Ureter (tissue), 1 donor: ENCODE measurements at regions not wholly inside any gene's neighbourhood (a gene's known extent, or its start where the extent isn't known, plus 50 kb on each side); places are given as distances from the start of the nearest gene placed in this dataset.

Source experiments
- DNase-seq: peaks from one replicate; pipeline ENCODE4 v3.0.0-alpha.2; 2020; ENCODE audit warnings: low spot score
- donor health status: DM: yes; HTN: yes; CAD: no.

- no peak for DNase-seq
These were observed 54.2 kb upstream of the MYCBP2 start for GRCh38 chr13:77381059-77381458.

GRCh38 chr13:77379508-77379907 is 52.6 kb upstream of the MYCBP2 start:
- no peak for DNase-seq

GRCh38 chr13:77378662-77379061 is 51.8 kb upstream of the MYCBP2 start:
- no peak for DNase-seq

- DNase-seq: no peak
These were observed 50.1 kb upstream of the MYCBP2 start for GRCh38 chr13:77377016-77377415.
